HG02938 (cell line): ENCODE measurements at regions not wholly inside any gene's neighbourhood (a gene's known extent, or its start where the extent isn't known, plus 50 kb on each side); places are given as distances from the start of the nearest gene placed in this dataset.
"Not testable (repeated sequence)": the region's sequence is repeated elsewhere in the genome, so short reads cannot be mapped to it uniquely, and the experiment has no call there.

ENCODE experiments used
- ATAC-seq: cut with Tn5 transposase; IDR thresholded peaks from one replicate; pipeline ENCODE4 v1.9.1; 2021; ENCODE audit warnings: mild to moderate bottlenecking, moderate library complexity; ENCODE audit not compliant: unreplicated experiment

GRCh38 chr10:18735711-18736110 is 76.5 kb downstream of the ARL5B start:
- ATAC-seq: no peak

- no peak for ATAC-seq
These were observed 78.0 kb downstream of the ARL5B start for GRCh38 chr10:18737236-18737635.

- no peak for ATAC-seq
These were observed 78.6 kb downstream of the ARL5B start for GRCh38 chr10:18737841-18738240.

- ATAC-seq: no peak
These were observed 79.6 kb downstream of the ARL5B start for GRCh38 chr10:18738835-18739234.

GRCh38 chr10:18743926-18744325 is 84.7 kb downstream of the ARL5B start:
- ATAC-seq: no peak

- no peak for ATAC-seq
These were observed 94.2 kb downstream of the ARL5B start for GRCh38 chr10:18753312-18753895.

- peak; percentile 95 for ATAC-seq
These were observed 100.3 kb downstream of the ARL5B start for GRCh38 chr10:18759575-18759974.

- no peak for ATAC-seq
These were observed 101.6 kb downstream of the ARL5B start for GRCh38 chr10:18760836-18761235.

- ATAC-seq: no peak
These were observed 108.8 kb downstream of the ARL5B start for GRCh38 chr10:18767981-18768380.

GRCh38 chr10:18773180-18773579 is 113.9 kb downstream of the ARL5B start:
- no peak for ATAC-seq

GRCh38 chr10:18777258-18777657 is 118.0 kb downstream of the ARL5B start:
- no peak for ATAC-seq

- ATAC-seq: no peak
These were observed 127.2 kb downstream of the ARL5B start for GRCh38 chr10:18786478-18786877.

GRCh38 chr10:18793951-18794350 is 134.7 kb downstream of the ARL5B start:
- ATAC-seq: no peak

GRCh38 chr10:18795549-18795948 is 136.3 kb downstream of the ARL5B start:
- no peak for ATAC-seq

GRCh38 chr10:18797286-18797685 is 138.1 kb downstream of the ARL5B start:
- ATAC-seq: no peak

- no peak for ATAC-seq
These were observed 162.9 kb downstream of the ARL5B start for GRCh38 chr10:18822156-18822555.

- no peak for ATAC-seq
These were observed 170.0 kb downstream of the ARL5B start for GRCh38 chr10:18829259-18829658.

GRCh38 chr10:18830277-18830676 is 171.0 kb downstream of the ARL5B start:
- no peak for ATAC-seq

- ATAC-seq: not testable (repeated sequence)
These were observed 192.0 kb upstream of the MALRD1 start for GRCh38 chr10:18856623-18857022.

GRCh38 chr10:18859659-18860058 is 188.9 kb upstream of the MALRD1 start:
- ATAC-seq: no peak

- ATAC-seq: no peak
These were observed 188.4 kb upstream of the MALRD1 start for GRCh38 chr10:18860186-18860585.

- ATAC-seq: no peak
These were observed 187.9 kb upstream of the MALRD1 start for GRCh38 chr10:18860631-18861240.

GRCh38 chr10:18861382-18861781 is 187.2 kb upstream of the MALRD1 start:
- ATAC-seq: no peak
